MM.1S (cell line): ENCODE measurements at regions not wholly inside any gene's neighbourhood (a gene's known extent, or its start where the extent isn't known, plus 50 kb on each side); places are given as distances from the start of the nearest gene placed in this dataset.

ENCODE experiments used
- DNase-seq: peaks from one replicate; pipeline ENCODE4 v3.0.0-alpha.2; 2015
- H2AFZ ChIP-seq: fragments of 300-600 bp; sonication (generic); 2 replicates; pipeline ENCODE4 v1.6.0; 2016; ENCODE audit warnings: antibody characterized with exemption, low read length
- H3F3A ChIP-seq: fragments of 300-600 bp; sonication (generic); 2 replicates; pipeline ENCODE4 v1.6.1; 2016; ENCODE audit warnings: mild to moderate bottlenecking, antibody characterized with exemption, low read length, moderate library complexity, mixed read lengths; ENCODE audit not compliant: insufficient read depth
- H3K27ac ChIP-seq: fragments of 300-600 bp; sonication (generic); 2 replicates; pipeline ENCODE4 v1.5.1; 2016; ENCODE audit warnings: mild to moderate bottlenecking, low read length
- H3K27me3 ChIP-seq: fragments of 300-600 bp; sonication (generic); replicated peaks from 2 replicates; pipeline ENCODE4 v1.6.0; 2016; ENCODE audit warnings: low read length; ENCODE audit not compliant: insufficient read depth
- H3K36me3 ChIP-seq: fragments of 300-600 bp; sonication (generic); replicated peaks from 2 replicates; pipeline ENCODE4 v1.6.1; 2016; ENCODE audit warnings: mild to moderate bottlenecking, low read length, mixed read lengths; ENCODE audit not compliant: insufficient read depth
- H3K4me1 ChIP-seq: fragments of 300-600 bp; sonication (generic); 2 replicates; pipeline ENCODE4 v1.6.1; 2016; ENCODE audit warnings: low read length, mixed read lengths
- H3K4me2 ChIP-seq: fragments of 300-600 bp; sonication (generic); 2 replicates; pipeline ENCODE4 v1.6.0; 2016; ENCODE audit warnings: low read depth, low read length
- H3K4me3 ChIP-seq: fragments of 300-600 bp; sonication (generic); 2 replicates; pipeline ENCODE4 v1.5.1; 2016; ENCODE audit warnings: low read length, mixed read lengths
- H3K79me2 ChIP-seq: fragments of 300-600 bp; sonication (generic); 2 replicates; pipeline ENCODE4 v1.6.1; 2016; ENCODE audit warnings: mixed run types, low read length, mixed read lengths
- H3K9ac ChIP-seq: fragments of 300-600 bp; sonication (generic); 2 replicates; pipeline ENCODE4 v1.6.1; 2016; ENCODE audit warnings: low read length, mixed read lengths
- H3K9me2 ChIP-seq: fragments of 300-600 bp; sonication (generic); replicated peaks from 2 replicates; pipeline ENCODE4 v1.6.1; 2016; ENCODE audit warnings: mild to moderate bottlenecking, low read length, mixed read lengths; ENCODE audit not compliant: insufficient read depth
- H3K9me3 ChIP-seq: fragments of 300-600 bp; sonication (generic); replicated peaks from 2 replicates; pipeline ENCODE4 v1.6.1; 2016; ENCODE audit warnings: mild to moderate bottlenecking, low read length, mixed read lengths; ENCODE audit not compliant: insufficient read depth
- H4K20me1 ChIP-seq: fragments of 300-600 bp; sonication (generic); 2 replicates; pipeline ENCODE4 v1.6.1; 2016; ENCODE audit warnings: mild to moderate bottlenecking, low read length, moderate library complexity, mixed read lengths; ENCODE audit not compliant: insufficient read depth
- EZH2 ChIP-seq: fragments of 300-600 bp; sonication (generic); optimal IDR thresholded peaks from 2 replicates; pipeline ENCODE3; 2017; ENCODE audit warnings: low read depth, mild to moderate bottlenecking, antibody characterized with exemption, low read length, mixed read lengths
- EZH2phosphoT487 ChIP-seq: fragments of 300-600 bp; sonication (generic); IDR thresholded peaks from 2 replicates; pipeline ENCODE4 v1.6.1; 2018; ENCODE audit warnings: antibody characterized with exemption, low read length
- TF ChIP-seq, protein P1 (sequence below): fragments of 300-600 bp; sonication (generic); IDR thresholded peaks from 2 replicates; pipeline ENCODE4 v1.5.1; 2016; ENCODE audit warnings: antibody characterized with exemption, low read length, mixed read lengths

DNA sequence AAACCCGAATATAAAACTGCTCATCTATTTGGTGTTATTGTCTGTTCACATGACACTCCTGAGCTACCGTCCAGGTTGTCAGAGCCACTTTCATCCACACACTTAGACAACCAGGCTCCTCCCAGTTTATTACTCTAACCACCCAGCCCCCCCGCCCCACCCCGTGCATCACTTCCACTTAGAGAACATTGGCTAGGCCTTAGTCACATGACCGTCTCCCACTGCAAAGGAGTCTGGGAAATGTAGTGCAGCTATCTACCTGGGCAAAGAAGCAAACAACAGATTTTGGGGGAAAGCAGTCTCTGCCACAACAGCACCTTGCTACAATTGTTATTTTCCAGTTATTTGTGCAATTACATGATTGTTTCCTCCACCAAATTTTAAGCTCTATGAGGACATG is 57.6 kb upstream of the RBPJ start:
- TF ChIP-seq, protein P1, sequence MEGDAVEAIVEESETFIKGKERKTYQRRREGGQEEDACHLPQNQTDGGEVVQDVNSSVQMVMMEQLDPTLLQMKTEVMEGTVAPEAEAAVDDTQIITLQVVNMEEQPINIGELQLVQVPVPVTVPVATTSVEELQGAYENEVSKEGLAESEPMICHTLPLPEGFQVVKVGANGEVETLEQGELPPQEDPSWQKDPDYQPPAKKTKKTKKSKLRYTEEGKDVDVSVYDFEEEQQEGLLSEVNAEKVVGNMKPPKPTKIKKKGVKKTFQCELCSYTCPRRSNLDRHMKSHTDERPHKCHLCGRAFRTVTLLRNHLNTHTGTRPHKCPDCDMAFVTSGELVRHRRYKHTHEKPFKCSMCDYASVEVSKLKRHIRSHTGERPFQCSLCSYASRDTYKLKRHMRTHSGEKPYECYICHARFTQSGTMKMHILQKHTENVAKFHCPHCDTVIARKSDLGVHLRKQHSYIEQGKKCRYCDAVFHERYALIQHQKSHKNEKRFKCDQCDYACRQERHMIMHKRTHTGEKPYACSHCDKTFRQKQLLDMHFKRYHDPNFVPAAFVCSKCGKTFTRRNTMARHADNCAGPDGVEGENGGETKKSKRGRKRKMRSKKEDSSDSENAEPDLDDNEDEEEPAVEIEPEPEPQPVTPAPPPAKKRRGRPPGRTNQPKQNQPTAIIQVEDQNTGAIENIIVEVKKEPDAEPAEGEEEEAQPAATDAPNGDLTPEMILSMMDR: no peak
- TF ChIP-seq EZH2: no peak
- no peak for TF ChIP-seq EZH2phosphoT487
- Histone ChIP-seq H4K20me1 (no peaks in the 10 kb centered on the region), H2AFZ (no peak overlapping the region), H3K36me3 (no peaks in the 10 kb centered on the region), H3K4me2 (no peak overlapping the region), H3K79me2 (no peaks in the 10 kb centered on the region), H3K9me3 (no peaks in the 10 kb centered on the region), H3K4me3 (no peak overlapping the region), H3F3A (no peaks in the 10 kb centered on the region), H3K27me3 (no peaks in the 10 kb centered on the region), H3K4me1 (no peaks in the 10 kb centered on the region), H3K9ac (no peak overlapping the region), H3K27ac (no peak overlapping the region), H3K9me2 (no peaks in the 10 kb centered on the region)
- DNase-seq: peak; percentile 31

- Histone ChIP-seq H3K27me3 (no peaks in the 10 kb centered on the region), H3K9me3 (no peaks in the 10 kb centered on the region), H3K4me2 (no peak overlapping the region), H3K27ac (no peak overlapping the region), H3K9me2 (no peaks in the 10 kb centered on the region), H3K36me3 (no peaks in the 10 kb centered on the region), H4K20me1 (no peaks in the 10 kb centered on the region), H3K4me1 (no peaks in the 10 kb centered on the region), H2AFZ (no peak overlapping the region), H3F3A (no peaks in the 10 kb centered on the region), H3K4me3 (no peak overlapping the region), H3K79me2 (no peaks in the 10 kb centered on the region), H3K9ac (no peak overlapping the region)
- TF ChIP-seq, protein P1: no peak
- TF ChIP-seq EZH2phosphoT487: no peak
- TF ChIP-seq EZH2: no peak
- DNase-seq: no peak
Measured at GRCh38 chr4:26264109-26264508, 56.7 kb upstream of the RBPJ start.

DNA sequence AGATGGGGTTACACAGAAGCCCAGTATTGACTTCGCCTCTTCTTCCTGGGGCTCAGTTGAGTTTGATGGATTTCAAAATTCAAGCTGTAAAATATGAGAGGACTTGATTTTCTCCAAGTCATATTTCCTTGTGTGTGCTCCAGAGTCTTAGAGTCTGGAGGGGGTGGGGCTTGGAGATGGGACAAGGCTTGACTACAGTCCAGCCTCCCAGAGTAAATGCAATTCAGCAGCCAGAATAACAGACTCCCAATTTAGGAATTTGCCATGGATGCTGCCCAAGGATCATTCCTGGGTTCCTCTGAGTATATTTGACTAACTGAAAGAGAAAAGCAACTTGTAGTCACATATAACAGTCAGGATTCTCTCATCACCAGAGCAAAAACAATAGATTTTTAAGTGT is 53.7 kb upstream of the RBPJ start:
- Histone ChIP-seq H2AFZ (no peak overlapping the region), H3K4me2 (no peak overlapping the region), H3K4me3 (no peak overlapping the region), H4K20me1 (no peaks in the 10 kb centered on the region), H3K79me2 (no peaks in the 10 kb centered on the region), H3K27ac (no peak overlapping the region), H3K27me3 (no peaks in the 10 kb centered on the region), H3K9ac (no peak overlapping the region), H3K4me1 (no peaks in the 10 kb centered on the region), H3K36me3 (no peaks in the 10 kb centered on the region), H3K9me3 (no peaks in the 10 kb centered on the region), H3F3A (no peaks in the 10 kb centered on the region), H3K9me2 (no peaks in the 10 kb centered on the region)
- DNase-seq: no peak
- TF ChIP-seq, protein P1: no peak
- TF ChIP-seq EZH2 (no peak), EZH2phosphoT487 (no peak)
